OCI-LY1 (cell line): ENCODE measurements at regions not wholly inside any gene's neighbourhood (a gene's known extent, or its start where the extent isn't known, plus 50 kb on each side); places are given as distances from the start of the nearest gene placed in this dataset.
"Not testable (repeated sequence)": the region's sequence is repeated elsewhere in the genome, so short reads cannot be mapped to it uniquely, and the experiment has no call there.

Experiments used
- H2AFZ ChIP-seq: fragments of 200-600 bp; sonication (generic), shearing (Covaris generic); 2 replicates; pipeline ENCODE4 v1.6.0; 2014; ENCODE audit warnings: antibody characterized with exemption, mild to moderate bottlenecking, low read length
- H3F3A ChIP-seq: fragments of 200-600 bp; sonication (generic), shearing (Covaris generic); 2 replicates; pipeline ENCODE4 v1.6.0; 2014; ENCODE audit warnings: mild to moderate bottlenecking, antibody characterized with exemption, low read length, moderate library complexity; ENCODE audit not compliant: insufficient read depth
- H3K27ac ChIP-seq: fragments of 200-600 bp; sonication (generic); 2 replicates; pipeline ENCODE4 v1.5.1; 2014; ENCODE audit warnings: low read length, mixed run types, mild to moderate bottlenecking, low read depth; ENCODE audit not compliant: poor library complexity, severe bottlenecking
- H3K27me3 ChIP-seq: fragments of 200-600 bp; sonication (generic); 2 replicates; pipeline ENCODE4 v1.6.0; 2014; ENCODE audit warnings: antibody characterized with exemption, mild to moderate bottlenecking, low read length, moderate library complexity; ENCODE audit not compliant: insufficient read depth
- H3K36me3 ChIP-seq: fragments of 200-600 bp; sonication (generic); 2 replicates; pipeline ENCODE4 v1.6.1; 2014; ENCODE audit warnings: mild to moderate bottlenecking, antibody characterized with exemption, low read length, moderate library complexity, mixed read lengths; ENCODE audit not compliant: insufficient read depth
- H3K4me1 ChIP-seq: fragments of 200-600 bp; sonication (generic); 2 replicates; pipeline ENCODE4 v1.5.1; 2014; ENCODE audit warnings: mild to moderate bottlenecking, low read length, moderate library complexity; ENCODE audit not compliant: insufficient read depth, severe bottlenecking
- H3K4me2 ChIP-seq: fragments of 200-600 bp; sonication (generic), shearing (Covaris generic); 2 replicates; pipeline ENCODE4 v1.6.1; 2014; ENCODE audit warnings: low read length
- H3K4me3 ChIP-seq: fragments of 200-600 bp; sonication (generic); 2 replicates; pipeline ENCODE4 v1.5.1; 2014; ENCODE audit warnings: low read length, low read depth, mild to moderate bottlenecking, mixed read lengths; ENCODE audit not compliant: poor library complexity, severe bottlenecking
- H3K79me2 ChIP-seq: fragments of 200-600 bp; shearing (Covaris generic); 2 replicates; pipeline ENCODE4 v1.6.1; 2016; ENCODE audit warnings: mixed run types, low read length, mixed read lengths; ENCODE audit not compliant: insufficient read depth
- H3K9ac ChIP-seq: fragments of 200-600 bp; sonication (generic), shearing (Covaris generic); 2 replicates; pipeline ENCODE4 v1.6.1; 2014; ENCODE audit warnings: mild to moderate bottlenecking, low read length, mixed read lengths
- H3K9me2 ChIP-seq: fragments of 200-600 bp; sonication (generic), shearing (Covaris generic); 2 replicates; pipeline ENCODE4 v1.6.1; 2014; ENCODE audit warnings: low read depth, mild to moderate bottlenecking, low read length, mixed read lengths
- H3K9me3 ChIP-seq: fragments of 200-600 bp; shearing (Covaris generic); 2 replicates; pipeline ENCODE4 v1.6.1; 2014; ENCODE audit warnings: low read length, mixed read lengths
- H4K20me1 ChIP-seq: fragments of 200-600 bp; sonication (generic), shearing (Covaris generic); 2 replicates; pipeline ENCODE4 v1.6.0; 2016; ENCODE audit warnings: mild to moderate bottlenecking, low read length; ENCODE audit not compliant: insufficient read depth
- CTCF ChIP-seq: fragments of 200-600 bp; sonication (generic), shearing (Covaris generic); IDR thresholded peaks from 2 replicates; pipeline ENCODE4 v1.5.1; 2017; ENCODE audit warnings: mild to moderate bottlenecking, antibody characterized with exemption, low read length, moderate library complexity, mixed read lengths
- EZH2 ChIP-seq: fragments of 200-600 bp; sonication (generic), shearing (Covaris generic); IDR thresholded peaks from 2 replicates; pipeline ENCODE4 v1.8.0; 2017; ENCODE audit warnings: borderline replicate concordance, mixed run types, mild to moderate bottlenecking, antibody characterized with exemption, low read length, moderate library complexity, mixed read lengths

DNA sequence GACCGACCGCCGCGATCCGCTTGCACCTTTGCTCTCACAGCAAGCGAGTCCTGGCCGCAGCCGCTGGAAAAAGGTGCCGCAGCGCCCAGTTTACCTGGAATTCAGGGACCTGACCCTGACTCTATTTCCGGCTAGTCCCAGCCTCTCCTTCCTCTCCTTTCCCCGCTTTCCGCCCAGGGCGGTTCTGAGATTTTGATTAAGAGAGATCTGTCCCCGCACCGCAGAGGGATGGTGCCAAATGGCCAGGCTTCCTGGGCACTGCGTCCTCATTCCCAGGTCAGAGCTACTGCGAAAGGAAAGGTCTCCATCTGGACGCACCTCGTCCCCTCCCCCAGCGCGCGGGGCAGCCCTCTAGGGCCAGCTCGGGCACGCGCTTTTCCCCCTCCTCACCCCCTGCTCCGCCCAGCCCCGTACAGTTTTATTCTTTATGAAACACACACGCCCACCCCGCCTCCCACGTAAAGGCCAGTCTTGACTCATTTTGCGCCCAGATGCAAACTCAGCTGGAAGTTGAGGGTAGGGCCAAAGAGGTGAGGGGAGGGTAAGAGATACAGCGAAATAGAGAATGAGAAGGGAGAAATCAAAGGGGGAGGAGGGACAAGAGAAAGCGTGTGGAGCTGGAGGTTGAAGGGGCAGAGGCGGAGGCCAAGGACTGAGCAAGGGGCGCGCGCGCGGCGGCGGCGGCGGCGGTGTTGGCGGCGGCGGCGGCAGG lies 411.8 kb upstream of the ESRRG start:
- Histone ChIP-seq H3K36me3 (no peaks in the 10 kb centered on the region), H3K27me3 (no peaks in the 10 kb centered on the region), H3K9ac (no peak overlapping the region), H3K9me3 (no peaks in the 10 kb centered on the region), H3K4me1 (no peaks in the 10 kb centered on the region), H3K4me3 (no peak overlapping the region), H4K20me1 (no peaks in the 10 kb centered on the region), H3K79me2 (no peaks in the 10 kb centered on the region), H3K9me2 (no peaks in the 10 kb centered on the region), H3F3A (no peaks in the 10 kb centered on the region), H3K4me2 (no peak overlapping the region), H2AFZ (no peak overlapping the region), H3K27ac (no peak overlapping the region)
- TF ChIP-seq EZH2 (no peak), CTCF (no peak)

DNA sequence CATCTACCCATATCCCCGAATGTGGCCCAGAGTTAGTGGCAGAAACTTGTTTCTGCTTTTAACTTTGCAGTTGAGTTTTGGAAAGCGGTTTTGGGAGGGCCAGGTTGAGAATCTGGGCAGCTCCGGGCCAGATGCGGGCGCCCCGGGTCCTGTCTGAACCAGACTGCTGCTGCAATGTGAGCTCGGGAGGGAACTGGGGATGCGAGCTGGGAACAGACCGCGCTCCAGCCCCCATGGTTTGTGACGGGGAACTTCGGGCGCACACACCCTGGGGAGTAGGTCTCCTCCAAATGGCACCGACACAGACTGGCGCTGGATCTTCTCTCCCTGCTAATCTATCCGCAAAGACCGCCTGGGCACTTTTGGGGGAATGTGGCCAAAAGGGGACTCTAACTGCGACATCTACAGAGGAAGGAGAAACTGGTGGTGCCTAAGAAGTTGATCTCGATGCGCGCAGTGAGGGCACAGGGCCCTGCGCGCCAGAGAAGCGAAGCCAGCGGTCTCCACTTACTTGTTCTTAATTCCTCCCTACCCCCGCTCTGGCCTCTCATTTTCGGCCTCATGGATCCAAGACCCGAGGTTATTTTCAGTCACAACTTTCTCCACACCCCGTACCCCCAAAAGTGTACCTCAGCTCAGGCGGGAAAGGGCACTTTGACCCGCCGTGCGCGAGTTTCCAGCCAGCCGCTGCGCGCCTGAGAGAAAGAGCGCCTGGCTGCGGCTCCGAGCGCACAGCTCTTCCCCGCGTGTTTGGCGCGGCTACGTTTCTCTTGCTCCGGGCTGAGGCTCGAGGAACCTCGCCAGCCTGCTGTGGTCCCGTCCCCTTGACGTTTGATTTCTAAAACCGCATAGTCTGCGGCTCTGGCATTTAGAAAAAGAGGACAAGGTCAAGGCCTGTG lies 411.0 kb upstream of the ESRRG start:
- no peaks in the 10 kb centered on the region for H3K36me3 ChIP-seq
- TF ChIP-seq CTCF (no peak), EZH2 (no peak)
- no peaks in the 10 kb centered on the region for H3K79me2 ChIP-seq
- H4K20me1 ChIP-seq, result no peaks in the 10 kb centered on the region
- H3K27ac ChIP-seq, result no peak overlapping the region
- H3K9me3 ChIP-seq, result no peaks in the 10 kb centered on the region
- H3F3A ChIP-seq, result no peaks in the 10 kb centered on the region
- H3K9ac ChIP-seq, result no peak overlapping the region
- H2AFZ ChIP-seq, result no peak overlapping the region
- no peaks in the 10 kb centered on the region for H3K9me2 ChIP-seq
- H3K4me3 ChIP-seq, result no peak overlapping the region
- H3K4me2 ChIP-seq, result no peak overlapping the region
- H3K27me3 ChIP-seq, result no peaks in the 10 kb centered on the region
- H3K4me1 ChIP-seq, result no peaks in the 10 kb centered on the region

DNA sequence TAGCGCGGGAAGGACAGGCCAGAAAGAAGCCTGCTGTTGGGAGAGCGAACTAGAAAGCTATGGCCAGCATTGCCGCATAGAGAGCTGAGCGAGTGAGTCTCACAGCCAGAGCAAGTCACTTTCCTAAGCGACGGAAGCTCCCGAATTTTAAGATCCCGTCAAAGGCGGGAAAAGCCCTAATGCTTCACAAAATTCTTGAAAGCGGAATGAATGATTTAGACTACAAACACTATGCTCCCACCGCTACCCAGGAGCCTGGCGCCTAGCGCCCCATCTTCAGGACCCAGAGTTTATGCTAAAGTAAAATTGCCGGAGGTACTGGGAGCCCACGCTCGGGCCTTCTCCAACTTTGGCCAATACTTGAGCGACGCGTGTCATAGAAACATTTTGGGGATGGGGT lies 409.9 kb upstream of the ESRRG start:
- no peak overlapping the region for H3K9ac ChIP-seq
- H3K9me2 ChIP-seq, result no peaks in the 10 kb centered on the region
- no peaks in the 10 kb centered on the region for H3K27me3 ChIP-seq
- H3K4me1 ChIP-seq, result no peaks in the 10 kb centered on the region
- no peak for TF ChIP-seq CTCF
- no peak for TF ChIP-seq EZH2
- no peak overlapping the region for H3K27ac ChIP-seq
- no peak overlapping the region for H2AFZ ChIP-seq
- no peaks in the 10 kb centered on the region for H3F3A ChIP-seq
- H3K36me3 ChIP-seq, result no peaks in the 10 kb centered on the region
- H3K4me2 ChIP-seq, result no peak overlapping the region
- no peak overlapping the region for H3K4me3 ChIP-seq
- no peaks in the 10 kb centered on the region for H3K79me2 ChIP-seq
- no peaks in the 10 kb centered on the region for H4K20me1 ChIP-seq
- H3K9me3 ChIP-seq, result no peaks in the 10 kb centered on the region

- not testable (repeated sequence) for H2AFZ ChIP-seq, H3K27ac ChIP-seq, H3K9me2 ChIP-seq, H3K4me3 ChIP-seq, H3K36me3 ChIP-seq, H3K27me3 ChIP-seq, H3K79me2 ChIP-seq, H3K4me1 ChIP-seq, H3K9me3 ChIP-seq, H3K9ac ChIP-seq, H3F3A ChIP-seq, H3K4me2 ChIP-seq, H4K20me1 ChIP-seq
Observed at GRCh38 chr1:217123340-217123739, 400.1 kb upstream of the ESRRG start.
